KMS-11 (cell line): ENCODE measurements at regions not wholly inside any gene's neighbourhood (a gene's known extent, or its start where the extent isn't known, plus 50 kb on each side); places are given as distances from the start of the nearest gene placed in this dataset.

ENCODE experiments used
- H2AFZ ChIP-seq: fragments of 200-600 bp; sonication (generic); 2 replicates; pipeline ENCODE4 v1.6.1; 2016; ENCODE audit warnings: antibody characterized with exemption, mixed run types, low read depth
- H3K27ac ChIP-seq: fragments of 200-600 bp; sonication (generic); 2 replicates; pipeline ENCODE4 v1.6.1; 2016; ENCODE audit warnings: mild to moderate bottlenecking, mixed run types
- H3K27me3 ChIP-seq: fragments of 200-600 bp; sonication (generic); 2 replicates; pipeline ENCODE4 v1.6.1; 2017; ENCODE audit warnings: mild to moderate bottlenecking, low read depth, mixed run types, moderate library complexity; ENCODE audit not compliant: insufficient read depth
- H3K36me3 ChIP-seq: fragments of 200-600 bp; sonication (generic); 2 replicates; pipeline ENCODE4 v1.6.1; 2017; ENCODE audit warnings: mild to moderate bottlenecking, mixed run types; ENCODE audit not compliant: insufficient read depth
- H3K4me1 ChIP-seq: fragments of 200-600 bp; sonication (generic); 2 replicates; pipeline ENCODE4 v1.6.1; 2016; ENCODE audit warnings: mild to moderate bottlenecking, low read depth, mixed run types; ENCODE audit not compliant: poor library complexity, severe bottlenecking
- H3K4me2 ChIP-seq: fragments of 200-600 bp; sonication (generic); 2 replicates; pipeline ENCODE4 v1.7.0; 2016; ENCODE audit warnings: mild to moderate bottlenecking, mixed run types
- H3K4me3 ChIP-seq: fragments of 200-600 bp; sonication (generic); IDR thresholded peaks from 2 replicates; pipeline ENCODE4 v1.6.1; 2017; ENCODE audit warnings: low read depth, low read length, mixed read lengths; ENCODE audit not compliant: insufficient read depth
- H3K79me2 ChIP-seq: fragments of 200-600 bp; sonication (generic); 2 replicates; pipeline ENCODE4 v1.6.1; 2016; ENCODE audit warnings: low read depth, mixed run types; ENCODE audit not compliant: insufficient read depth
- H3K9ac ChIP-seq: fragments of 200-600 bp; sonication (generic); 2 replicates; pipeline ENCODE4 v1.6.1; 2016; ENCODE audit warnings: mild to moderate bottlenecking, mixed run types
- H4K20me1 ChIP-seq: fragments of 200-600 bp; sonication (generic); 2 replicates; pipeline ENCODE4 v1.6.1; 2016; ENCODE audit warnings: mild to moderate bottlenecking, mixed run types; ENCODE audit not compliant: insufficient read depth
- TF ChIP-seq, protein P1 (sequence below): fragments of 200-600 bp; sonication (generic); conservative IDR thresholded peaks from 2 replicates; pipeline ENCODE4 v1.6.1; 2017; ENCODE audit warnings: low read depth, mild to moderate bottlenecking, antibody characterized with exemption, low read length, moderate library complexity, mixed read lengths

DNA sequence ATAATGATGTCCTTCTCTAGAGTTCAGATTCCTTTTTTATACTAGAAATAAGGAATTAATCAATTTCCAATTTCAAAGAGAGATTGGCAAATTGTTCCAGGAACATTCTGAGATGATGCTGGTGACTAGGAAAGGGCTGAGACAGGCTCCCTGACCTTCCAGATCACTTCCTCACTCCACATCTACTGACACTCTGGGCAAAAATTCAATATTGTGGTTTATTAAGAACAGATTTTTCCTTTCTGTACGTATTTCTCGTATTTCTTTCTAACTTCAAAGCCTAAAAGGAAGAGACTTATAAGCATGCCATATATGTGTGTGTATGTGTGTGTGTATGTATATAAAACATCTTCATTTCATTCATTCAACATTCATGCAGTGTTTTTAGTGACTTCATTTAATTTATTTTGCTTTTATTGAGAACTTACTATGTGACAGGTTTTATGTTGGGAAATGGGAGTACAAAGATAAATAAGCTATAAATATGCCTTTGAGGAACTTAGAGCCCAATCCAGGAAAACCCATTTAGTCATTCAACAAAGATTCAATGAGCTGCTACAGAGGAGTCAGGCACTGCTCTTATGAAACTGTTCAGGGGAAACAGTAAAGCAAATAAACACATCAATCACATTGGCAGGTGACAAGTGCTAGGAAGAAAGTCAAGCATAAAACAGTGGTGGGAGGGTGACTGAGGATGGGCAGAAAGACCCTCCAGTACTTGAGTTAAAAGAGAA, 137.9 kb downstream of the RDH14 start:
- TF ChIP-seq, protein P1, sequence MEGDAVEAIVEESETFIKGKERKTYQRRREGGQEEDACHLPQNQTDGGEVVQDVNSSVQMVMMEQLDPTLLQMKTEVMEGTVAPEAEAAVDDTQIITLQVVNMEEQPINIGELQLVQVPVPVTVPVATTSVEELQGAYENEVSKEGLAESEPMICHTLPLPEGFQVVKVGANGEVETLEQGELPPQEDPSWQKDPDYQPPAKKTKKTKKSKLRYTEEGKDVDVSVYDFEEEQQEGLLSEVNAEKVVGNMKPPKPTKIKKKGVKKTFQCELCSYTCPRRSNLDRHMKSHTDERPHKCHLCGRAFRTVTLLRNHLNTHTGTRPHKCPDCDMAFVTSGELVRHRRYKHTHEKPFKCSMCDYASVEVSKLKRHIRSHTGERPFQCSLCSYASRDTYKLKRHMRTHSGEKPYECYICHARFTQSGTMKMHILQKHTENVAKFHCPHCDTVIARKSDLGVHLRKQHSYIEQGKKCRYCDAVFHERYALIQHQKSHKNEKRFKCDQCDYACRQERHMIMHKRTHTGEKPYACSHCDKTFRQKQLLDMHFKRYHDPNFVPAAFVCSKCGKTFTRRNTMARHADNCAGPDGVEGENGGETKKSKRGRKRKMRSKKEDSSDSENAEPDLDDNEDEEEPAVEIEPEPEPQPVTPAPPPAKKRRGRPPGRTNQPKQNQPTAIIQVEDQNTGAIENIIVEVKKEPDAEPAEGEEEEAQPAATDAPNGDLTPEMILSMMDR = no peak
- H3K4me1 ChIP-seq = no peaks in the 10 kb centered on the region
- H3K27ac ChIP-seq = no peak overlapping the region

DNA sequence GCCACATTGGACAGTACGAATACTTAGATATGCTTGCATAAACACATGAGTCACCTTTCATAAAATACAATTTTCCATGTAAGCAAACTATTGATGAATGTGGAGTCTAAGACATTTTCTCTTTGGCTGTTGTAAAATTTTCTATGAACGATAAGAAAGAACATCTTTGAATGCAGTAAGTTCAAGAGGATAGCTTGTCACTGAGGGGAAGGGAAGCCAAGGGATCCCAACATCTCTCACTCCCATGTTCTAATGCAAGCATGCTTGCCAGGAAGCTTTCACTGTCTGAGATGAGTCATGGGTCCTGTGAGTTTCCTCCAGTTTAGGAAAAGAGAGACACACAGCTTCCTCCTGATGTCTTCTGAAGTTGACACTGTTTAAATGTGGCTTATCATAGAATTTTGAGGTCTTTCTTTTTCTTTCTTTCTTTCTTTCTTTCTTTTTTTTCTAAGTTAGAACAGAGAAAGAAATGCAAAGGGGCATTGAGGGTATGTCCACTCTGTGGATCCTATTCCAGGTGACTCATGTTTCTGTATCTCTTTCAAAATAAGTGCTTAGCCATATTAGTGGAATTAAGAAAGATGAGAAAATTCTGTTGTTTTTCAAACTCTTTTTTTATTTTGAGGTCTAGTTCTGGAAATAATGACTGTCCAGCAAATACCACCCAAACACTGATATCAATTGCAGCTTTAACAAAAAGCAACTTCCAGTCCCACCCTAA, 146.6 kb downstream of the RDH14 start:
- H3K4me2 ChIP-seq = no peak overlapping the region
- no peak overlapping the region for H2AFZ ChIP-seq
- no peak overlapping the region for H3K27ac ChIP-seq

More for the DNA sequence above, 137.9 kb downstream of the RDH14 start:
- H3K4me2 ChIP-seq = no peak overlapping the region
- no peak overlapping the region for H2AFZ ChIP-seq
- no peaks in the 10 kb centered on the region for H3K27me3 ChIP-seq
- no peaks in the 10 kb centered on the region for H3K79me2 ChIP-seq
- H4K20me1 ChIP-seq = no peaks in the 10 kb centered on the region
- no peak overlapping the region for H3K4me3 ChIP-seq
- H3K36me3 ChIP-seq = no peaks in the 10 kb centered on the region
- no peak overlapping the region for H3K9ac ChIP-seq

DNA sequence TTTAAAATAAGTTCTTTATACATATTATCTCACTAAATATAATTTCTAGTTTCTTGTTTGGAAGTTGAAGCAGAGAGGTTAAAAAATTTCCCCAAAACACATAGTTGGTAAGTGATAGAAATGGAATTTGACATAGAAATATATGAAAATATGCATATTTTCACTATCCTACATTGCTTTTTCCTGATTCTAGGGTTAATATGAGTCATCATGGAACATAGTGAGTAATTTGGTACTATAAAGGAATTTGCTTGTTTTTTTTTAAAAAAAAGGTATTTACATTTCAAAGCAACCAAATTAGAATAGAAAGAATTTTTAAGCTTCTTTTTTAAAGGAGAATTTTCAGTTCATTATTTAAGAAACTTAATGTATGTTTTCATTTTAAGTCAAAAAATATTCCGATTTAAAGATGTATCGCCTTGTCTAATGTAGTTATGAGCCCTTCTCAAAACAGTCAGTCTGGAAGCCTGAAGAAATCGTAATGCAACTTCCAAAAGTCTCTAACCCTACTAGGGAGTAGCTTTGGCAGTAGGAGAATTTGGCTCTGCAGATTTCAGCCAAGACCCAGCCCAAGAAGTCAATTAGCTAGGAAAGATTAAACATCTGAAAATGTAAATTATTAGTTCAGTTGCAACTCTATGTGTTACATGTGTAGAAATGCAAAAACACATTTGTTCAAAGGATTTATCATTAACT, 147.3 kb downstream of the RDH14 start:
- Histone ChIP-seq H3K27me3 (no peaks in the 10 kb centered on the region), H3K79me2 (no peaks in the 10 kb centered on the region), H3K9ac (no peak overlapping the region), H3K4me2 (no peak overlapping the region), H3K4me3 (no peak overlapping the region), H3K4me1 (no peaks in the 10 kb centered on the region), H3K36me3 (no peaks in the 10 kb centered on the region), H3K27ac (no peak overlapping the region), H2AFZ (no peak overlapping the region), H4K20me1 (no peaks in the 10 kb centered on the region)
- TF ChIP-seq, protein P1 = no peak

More for the DNA sequence above, 146.6 kb downstream of the RDH14 start:
- H3K9ac ChIP-seq = no peak overlapping the region
- H3K27me3 ChIP-seq = no peaks in the 10 kb centered on the region
- H4K20me1 ChIP-seq = no peaks in the 10 kb centered on the region
- H3K4me3 ChIP-seq = no peak overlapping the region
- no peaks in the 10 kb centered on the region for H3K4me1 ChIP-seq
- no peaks in the 10 kb centered on the region for H3K36me3 ChIP-seq
- H3K79me2 ChIP-seq = no peaks in the 10 kb centered on the region
- TF ChIP-seq, protein P1 = no peak

DNA sequence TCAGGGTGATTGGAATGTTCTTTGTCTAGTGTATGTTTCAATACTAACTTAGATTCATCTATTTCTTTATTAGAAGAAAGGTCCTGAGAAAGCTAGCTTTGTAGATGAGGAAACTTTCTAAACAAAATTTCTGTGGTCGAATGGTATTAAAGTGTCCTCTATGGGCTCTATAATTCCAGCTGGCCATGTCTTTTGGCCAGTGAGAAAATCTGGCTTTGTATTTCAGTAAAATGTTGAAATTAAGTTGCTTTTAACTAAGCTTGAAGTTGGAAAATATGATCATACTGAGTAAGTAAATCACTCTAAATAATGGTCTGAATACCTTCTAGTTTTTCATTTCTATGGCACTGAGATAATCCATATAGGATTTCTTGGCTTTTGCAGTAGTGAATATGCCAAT, 148.8 kb downstream of the RDH14 start:
- H3K4me2 ChIP-seq = no peak overlapping the region
- H3K4me3 ChIP-seq = no peak overlapping the region
- H3K9ac ChIP-seq = no peak overlapping the region
- no peak overlapping the region for H3K27ac ChIP-seq
- TF ChIP-seq, protein P1 = no peak
- H4K20me1 ChIP-seq = no peaks in the 10 kb centered on the region
- H3K27me3 ChIP-seq = no peaks in the 10 kb centered on the region
- no peaks in the 10 kb centered on the region for H3K36me3 ChIP-seq
- H2AFZ ChIP-seq = no peak overlapping the region
- no peaks in the 10 kb centered on the region for H3K4me1 ChIP-seq
- H3K79me2 ChIP-seq = no peaks in the 10 kb centered on the region
